ENCODE measurements at regions not wholly inside any gene's neighbourhood (a gene's known extent, or its start where the extent isn't known, plus 50 kb on each side); places are given as distances from the start of the nearest gene placed in this dataset.

DNA sequence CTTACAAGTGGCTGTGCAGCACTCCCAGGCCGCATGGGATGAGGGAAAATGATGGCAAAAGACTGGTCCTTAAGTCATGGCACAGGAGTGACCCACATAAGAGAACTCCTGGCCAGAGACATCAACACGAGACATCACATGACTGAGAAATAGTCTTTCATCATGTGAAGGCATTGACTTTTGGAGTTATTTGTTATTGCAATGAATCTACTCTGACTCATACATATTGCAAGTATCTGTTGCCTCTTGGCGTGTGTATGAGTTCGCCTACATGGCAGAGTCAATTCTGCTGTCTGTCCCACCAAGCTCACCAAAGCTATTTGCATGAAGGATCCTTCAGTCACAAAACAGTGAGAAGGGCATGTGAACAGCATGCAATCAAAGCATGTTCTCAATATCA lies 59.7 kb upstream of the HABP2 start:
- TF ChIP-seq, protein P1, sequence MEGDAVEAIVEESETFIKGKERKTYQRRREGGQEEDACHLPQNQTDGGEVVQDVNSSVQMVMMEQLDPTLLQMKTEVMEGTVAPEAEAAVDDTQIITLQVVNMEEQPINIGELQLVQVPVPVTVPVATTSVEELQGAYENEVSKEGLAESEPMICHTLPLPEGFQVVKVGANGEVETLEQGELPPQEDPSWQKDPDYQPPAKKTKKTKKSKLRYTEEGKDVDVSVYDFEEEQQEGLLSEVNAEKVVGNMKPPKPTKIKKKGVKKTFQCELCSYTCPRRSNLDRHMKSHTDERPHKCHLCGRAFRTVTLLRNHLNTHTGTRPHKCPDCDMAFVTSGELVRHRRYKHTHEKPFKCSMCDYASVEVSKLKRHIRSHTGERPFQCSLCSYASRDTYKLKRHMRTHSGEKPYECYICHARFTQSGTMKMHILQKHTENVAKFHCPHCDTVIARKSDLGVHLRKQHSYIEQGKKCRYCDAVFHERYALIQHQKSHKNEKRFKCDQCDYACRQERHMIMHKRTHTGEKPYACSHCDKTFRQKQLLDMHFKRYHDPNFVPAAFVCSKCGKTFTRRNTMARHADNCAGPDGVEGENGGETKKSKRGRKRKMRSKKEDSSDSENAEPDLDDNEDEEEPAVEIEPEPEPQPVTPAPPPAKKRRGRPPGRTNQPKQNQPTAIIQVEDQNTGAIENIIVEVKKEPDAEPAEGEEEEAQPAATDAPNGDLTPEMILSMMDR (IDR thresholded peaks at IDR 0.05), result no peak
- no peak for TF ChIP-seq POLR2A (IDR thresholded peaks at IDR 0.05)
